ENCODE measurements at regions not wholly inside any gene's neighbourhood (a gene's known extent, or its start where the extent isn't known, plus 50 kb on each side); places are given as distances from the start of the nearest gene placed in this dataset.

DNA sequence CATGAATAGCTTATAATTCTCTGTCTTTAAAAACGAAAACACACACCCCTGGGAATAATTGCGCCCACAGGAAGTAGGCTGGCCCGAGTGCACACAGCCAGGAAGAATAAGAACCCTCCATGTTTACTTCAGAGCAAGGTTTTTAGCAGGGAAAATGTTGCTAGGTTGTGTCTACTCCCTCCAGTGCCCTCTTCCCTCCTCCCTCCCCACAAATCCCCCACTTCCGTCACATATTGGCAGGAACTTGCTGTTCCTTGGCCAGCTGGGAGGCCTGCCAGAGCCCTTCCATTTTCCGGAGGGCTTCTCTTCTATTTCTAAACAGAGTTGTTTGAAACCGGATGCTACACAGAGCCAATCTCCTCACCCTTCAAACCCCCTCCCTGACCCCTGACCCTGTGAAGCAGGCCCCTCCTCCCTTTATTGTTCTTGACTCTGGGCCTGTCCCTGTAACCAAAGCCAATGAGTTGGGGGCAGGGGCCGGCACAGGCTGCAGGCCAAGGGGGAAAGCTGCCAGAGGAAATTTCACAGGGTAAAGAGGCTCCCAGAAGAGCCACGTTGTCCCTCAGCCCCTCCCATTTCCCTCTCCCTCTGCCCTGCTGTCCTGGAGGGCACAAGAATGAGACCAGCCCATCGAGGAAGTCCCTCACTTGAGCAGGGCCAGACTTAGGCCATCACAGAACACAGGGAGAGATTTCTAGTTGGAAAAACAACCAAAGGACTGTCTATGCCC is 49.8 kb upstream of the LGALSL start:
- no peak for DNase-seq (ENCODE audit: low read depth)
- TF ChIP-seq, protein P1, sequence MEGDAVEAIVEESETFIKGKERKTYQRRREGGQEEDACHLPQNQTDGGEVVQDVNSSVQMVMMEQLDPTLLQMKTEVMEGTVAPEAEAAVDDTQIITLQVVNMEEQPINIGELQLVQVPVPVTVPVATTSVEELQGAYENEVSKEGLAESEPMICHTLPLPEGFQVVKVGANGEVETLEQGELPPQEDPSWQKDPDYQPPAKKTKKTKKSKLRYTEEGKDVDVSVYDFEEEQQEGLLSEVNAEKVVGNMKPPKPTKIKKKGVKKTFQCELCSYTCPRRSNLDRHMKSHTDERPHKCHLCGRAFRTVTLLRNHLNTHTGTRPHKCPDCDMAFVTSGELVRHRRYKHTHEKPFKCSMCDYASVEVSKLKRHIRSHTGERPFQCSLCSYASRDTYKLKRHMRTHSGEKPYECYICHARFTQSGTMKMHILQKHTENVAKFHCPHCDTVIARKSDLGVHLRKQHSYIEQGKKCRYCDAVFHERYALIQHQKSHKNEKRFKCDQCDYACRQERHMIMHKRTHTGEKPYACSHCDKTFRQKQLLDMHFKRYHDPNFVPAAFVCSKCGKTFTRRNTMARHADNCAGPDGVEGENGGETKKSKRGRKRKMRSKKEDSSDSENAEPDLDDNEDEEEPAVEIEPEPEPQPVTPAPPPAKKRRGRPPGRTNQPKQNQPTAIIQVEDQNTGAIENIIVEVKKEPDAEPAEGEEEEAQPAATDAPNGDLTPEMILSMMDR (IDR thresholded peaks at IDR 0.05; ENCODE audit: low read depth, low read length, missing control alignments) = no peak
- no peak overlapping the region for H3K4me3 ChIP-seq (ENCODE audit: low read depth, low read length)

All from GM12864 (cell line).